Stimulated activated CD8-positive, alpha-beta memory T cell treated with anti-CD3 and anti-CD28 coated beads, Interleukin-15, amount 100 ng/mL, for 48 hours (primary cell): ENCODE measurements at regions not wholly inside any gene's neighbourhood (a gene's known extent, or its start where the extent isn't known, plus 50 kb on each side); places are given as distances from the start of the nearest gene placed in this dataset.

ENCODE experiments used
- DNase-seq, 2 donors: peaks; one replicate each; pipeline ENCODE4 v3.0.0-alpha.2; 2020; ENCODE audit warnings: low read depth in 2 of 2

- no peak for DNase-seq
Measured at GRCh38 chr18:70671889-70672565, 383.2 kb downstream of the SOCS6 start.

GRCh38 chr18:70666936-70667335 is 378.1 kb downstream of the SOCS6 start:
- no peak for DNase-seq

- no peak for DNase-seq
Measured at GRCh38 chr18:70663141-70663540, 374.3 kb downstream of the SOCS6 start.

- DNase-seq, result no peak
Measured at GRCh38 chr18:70662588-70662987, 373.7 kb downstream of the SOCS6 start.

- peak; percentile 9 for DNase-seq
Measured at GRCh38 chr18:70659036-70659925, 370.4 kb downstream of the SOCS6 start.

- no peak for DNase-seq
Measured at GRCh38 chr18:70653671-70654070, 364.8 kb downstream of the SOCS6 start.

GRCh38 chr18:70650878-70651277 is 362.0 kb downstream of the SOCS6 start:
- DNase-seq, result no peak

- no peak for DNase-seq
Measured at GRCh38 chr18:70649683-70650082, 360.8 kb downstream of the SOCS6 start.

- DNase-seq, result no peak
Measured at GRCh38 chr18:70645971-70646370, 357.1 kb downstream of the SOCS6 start.

- no peak for DNase-seq
Measured at GRCh38 chr18:70643812-70644211, 355.0 kb downstream of the SOCS6 start.

- no peak for DNase-seq
Measured at GRCh38 chr18:70641156-70641775, 352.4 kb downstream of the SOCS6 start.

GRCh38 chr18:70640336-70640887 is 351.6 kb downstream of the SOCS6 start:
- no peak for DNase-seq

- no peak for DNase-seq
Measured at GRCh38 chr18:70636991-70637390, 348.1 kb downstream of the SOCS6 start.

GRCh38 chr18:70634576-70635147 is 345.8 kb downstream of the SOCS6 start:
- DNase-seq, result no peak

GRCh38 chr18:70627182-70627802 is 338.4 kb downstream of the SOCS6 start:
- DNase-seq, result no peak

- DNase-seq, result no peak
Measured at GRCh38 chr18:70622622-70623419, 334.0 kb downstream of the SOCS6 start.

GRCh38 chr18:70621710-70622109 is 332.9 kb downstream of the SOCS6 start:
- no peak for DNase-seq

GRCh38 chr18:70620837-70621612 is 332.2 kb downstream of the SOCS6 start:
- no peak for DNase-seq

GRCh38 chr18:70617020-70617763 is 328.3 kb downstream of the SOCS6 start:
- DNase-seq, result no peak
